A549 (cell line): ENCODE measurements at regions not wholly inside any gene's neighbourhood (a gene's known extent, or its start where the extent isn't known, plus 50 kb on each side); places are given as distances from the start of the nearest gene placed in this dataset.

Source experiments
- BCL3 ChIP-seq: fragments of >200 bp; sonication (Bioruptor Twin); formaldehyde crosslinking; IDR thresholded peaks from 3 replicates; pipeline ENCODE4 v1.6.1; 2016
- CHD2 ChIP-seq: fragments of 150-350 bp; IDR thresholded peaks from 2 replicates; pipeline ENCODE4 v1.6.1; 2014; ENCODE audit warnings: low read length; ENCODE audit not compliant: partially characterized antibody
- CTCF ChIP-seq: fragments of >200 bp; sonication (Bioruptor Twin); formaldehyde crosslinking; IDR thresholded peaks from 3 replicates; pipeline ENCODE4 v1.5.1; 2016
- EP300 ChIP-seq, 2 experiments: fragments of >200 bp; sonication (Bioruptor Twin); formaldehyde crosslinking; IDR thresholded peaks; 2 replicates in 1 of 2; 3 replicates in 1 of 2; pipeline ENCODE4 v1.6.1; 2016 to 2017
- HDAC2 ChIP-seq: fragments of 200-600 bp; sonication (generic); IDR thresholded peaks from 2 replicates; pipeline ENCODE4 v1.6.1; 2016
- MYC ChIP-seq: IDR thresholded peaks from 2 replicates; pipeline ENCODE4 v1.6.1; 2012; ENCODE audit warnings: mild to moderate bottlenecking, inconsistent platforms, low read length, improper control_type of control experiment, borderline replicate concordance
- NPAS2 ChIP-seq: fragments of 250-450 bp; sonication (Bioruptor Pico); IDR thresholded peaks from 2 replicates; pipeline ENCODE4 v1.8.0; 2022; ENCODE audit warnings: mild to moderate bottlenecking, moderate library complexity, borderline replicate concordance
- POLR2A ChIP-seq: IDR thresholded peaks from 2 replicates; pipeline ENCODE4 v1.6.1; 2012; ENCODE audit warnings: mild to moderate bottlenecking, low read length
- POLR2AphosphoS2 ChIP-seq: conservative IDR thresholded peaks from 2 replicates; pipeline ENCODE4 v1.6.1; 2012; ENCODE audit warnings: low read length, improper control_type of control experiment, inconsistent platforms
- RCOR1 ChIP-seq: fragments of 150-350 bp; IDR thresholded peaks from 2 replicates; pipeline ENCODE4 v1.6.1; 2014; ENCODE audit warnings: antibody characterized with exemption, low read length, low read depth
- REST ChIP-seq: fragments of 200-600 bp; sonication (generic); IDR thresholded peaks from 2 replicates; pipeline ENCODE4 v1.6.1; 2016; ENCODE audit warnings: antibody characterized with exemption, mild to moderate bottlenecking, moderate library complexity
- ZFP36 ChIP-seq: fragments of 450-650 bp; IDR thresholded peaks from 2 replicates; pipeline ENCODE4 v1.6.1; 2014; ENCODE audit warnings: borderline replicate concordance; ENCODE audit not compliant: partially characterized antibody

DNA sequence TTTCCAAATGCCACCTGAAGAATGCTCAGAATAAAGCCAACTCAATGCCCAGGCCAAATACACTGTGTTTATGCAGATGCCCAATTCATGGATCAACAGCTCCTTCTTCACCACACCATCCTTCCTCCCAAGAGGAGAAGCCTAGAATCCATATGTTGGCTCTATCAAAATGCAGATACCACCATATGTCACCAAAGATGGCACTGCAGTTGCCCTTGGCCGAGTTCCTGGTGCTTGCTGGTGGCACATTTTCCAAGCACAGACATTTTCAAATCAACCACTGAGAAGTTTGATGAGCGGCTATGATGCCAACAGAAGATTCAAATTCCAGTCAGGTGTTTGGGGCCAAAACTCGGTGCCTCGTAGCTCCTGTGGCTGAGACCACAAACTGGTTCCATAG is 430.3 kb downstream of the AJAP1 start:
- TF ChIP-seq RCOR1: no peak
- no peak for TF ChIP-seq CTCF
- TF ChIP-seq CHD2: no peak
- TF ChIP-seq REST: no peak
- no peak for TF ChIP-seq BCL3
- TF ChIP-seq ZFP36: no peak
- TF ChIP-seq HDAC2: no peak
- no peak for TF ChIP-seq POLR2A
- TF ChIP-seq NPAS2 (CRISPR knock-in tag): no peak
- no peak for TF ChIP-seq EP300 (IDR thresholded peaks at IDR 0.05)
- TF ChIP-seq MYC: no peak
- no peak for TF ChIP-seq POLR2AphosphoS2
